ENCODE measurements at regions not wholly inside any gene's neighbourhood (a gene's known extent, or its start where the extent isn't known, plus 50 kb on each side); places are given as distances from the start of the nearest gene placed in this dataset.

- DNase-seq (ENCODE audit: low read depth) = no peak
Measured at GRCh38 chr6:167776906-167777627, 49.6 kb upstream of the AFDN start.
